ENCODE measurements at regions not wholly inside any gene's neighbourhood (a gene's known extent, or its start where the extent isn't known, plus 50 kb on each side); places are given as distances from the start of the nearest gene placed in this dataset.

- H3K4me3 ChIP-seq (replicated peaks in 1 of 3; ENCODE audit: insufficient read depth in 1 of 3, low read depth in 2 of 3, low read length in 3 of 3): no peak overlapping the region
- CTCF ChIA-PET (ENCODE audit: low intra/inter-chr PET ratio, low total read pairs): no interaction called here
- no peak overlapping the region for H3K9ac ChIP-seq (ENCODE audit: insufficient read depth, low read depth, low read length)
- no peak overlapping the region for H3K4me2 ChIP-seq (ENCODE audit: low read depth, low read length)
- POLR2A ChIA-PET: no interaction called here
- no peak for DNase-seq (ENCODE audit: low spot score)
- H3K9me3 ChIP-seq (ENCODE audit: low read length): no peaks in the 10 kb centered on the region
- no peaks in the 10 kb centered on the region for H4K20me1 ChIP-seq (ENCODE audit: insufficient read depth, low read length)
- no peak for FAIRE-seq
- H3K36me3 ChIP-seq (replicated peaks in 1 of 2; ENCODE audit: control insufficient read depth in 1 of 2, insufficient read depth in 2 of 2, low read length in 2 of 2): no peaks in the 10 kb centered on the region
- ATAC-seq: no peak
- H3K4me1 ChIP-seq (ENCODE audit: insufficient read depth, low read length): no peaks in the 10 kb centered on the region
- 25% methylated on average over 6 of the region's 6 CpGs for WGBS (ENCODE audit: low lambda C conversion rate)
- in situ Hi-C loops (cut with HindIII; ENCODE audit: extremely low pct_ligation_motif_present, low pct_unique_long_range_greater_than_20kb) (no loop called here), intact Hi-C loops (cut with micrococcal nuclease; ENCODE audit: unreplicated experiment) (no loop called here)
- H2AFZ ChIP-seq (ENCODE audit: low read length): no peak overlapping the region
- no peak overlapping the region for H3K27ac ChIP-seq (ENCODE audit: extremely low read length, insufficient read depth, low read length)
- H3K27me3 ChIP-seq (ENCODE audit: control insufficient read depth in 1 of 2, insufficient read depth in 2 of 2, low read length in 2 of 2): peaks cover 0 to 3% of the 10 kb centered on the region in 2 experiments; a peak in 2 of 5 replicates
- BruUV-seq (replicated peaks): no TSS peak
- no peaks in the 10 kb centered on the region for H3K79me2 ChIP-seq (ENCODE audit: insufficient read depth, low read length)
- TF ChIP-seq ZBTB3 (CRISPR knock-in tag; IDR thresholded peaks at IDR 0.05; ENCODE audit: borderline replicate concordance, low read depth): no peak
- TF ChIP-seq TEF (CRISPR knock-in tag; IDR thresholded peaks at IDR 0.05): no peak
- TF ChIP-seq ZNF207 (IDR thresholded peaks at IDR 0.05; ENCODE audit: borderline replicate concordance): no peak
- no peak for TF ChIP-seq ZC3H4 (CRISPR knock-in tag; IDR thresholded peaks at IDR 0.05; ENCODE audit: borderline replicate concordance)
- TF ChIP-seq IKZF4 (CRISPR knock-in tag; IDR thresholded peaks at IDR 0.05; ENCODE audit: borderline replicate concordance, low read depth, not compliant biosample characterization): no peak
- no peak for TF ChIP-seq CSRNP1 (CRISPR knock-in tag; IDR thresholded peaks at IDR 0.05)
- TF ChIP-seq ZNF136 (CRISPR knock-in tag; IDR thresholded peaks at IDR 0.05; ENCODE audit: low read depth): no peak
- TF ChIP-seq ZNF276 (CRISPR knock-in tag; IDR thresholded peaks at IDR 0.05; ENCODE audit: low read depth): no peak
- TF ChIP-seq ZNF143 (CRISPR knock-in tag; IDR thresholded peaks at IDR 0.05): no peak
- no peak for TF ChIP-seq ZNF318 (CRISPR knock-in tag; IDR thresholded peaks at IDR 0.05)
- no peak for TF ChIP-seq ATAD3A (CRISPR knock-in tag; IDR thresholded peaks at IDR 0.05)
- TF ChIP-seq BRD4 (CRISPR knock-in tag; IDR thresholded peaks at IDR 0.05): no peak
- TF ChIP-seq SMARCC2 (IDR thresholded peaks at IDR 0.05): no peak
These were observed 172.3 kb upstream of the CHRNA7 start for GRCh38 chr15:31858026-31858425.

Measured in HepG2 (cell line).